ENCODE measurements at regions not wholly inside any gene's neighbourhood (a gene's known extent, or its start where the extent isn't known, plus 50 kb on each side); places are given as distances from the start of the nearest gene placed in this dataset.

DNA sequence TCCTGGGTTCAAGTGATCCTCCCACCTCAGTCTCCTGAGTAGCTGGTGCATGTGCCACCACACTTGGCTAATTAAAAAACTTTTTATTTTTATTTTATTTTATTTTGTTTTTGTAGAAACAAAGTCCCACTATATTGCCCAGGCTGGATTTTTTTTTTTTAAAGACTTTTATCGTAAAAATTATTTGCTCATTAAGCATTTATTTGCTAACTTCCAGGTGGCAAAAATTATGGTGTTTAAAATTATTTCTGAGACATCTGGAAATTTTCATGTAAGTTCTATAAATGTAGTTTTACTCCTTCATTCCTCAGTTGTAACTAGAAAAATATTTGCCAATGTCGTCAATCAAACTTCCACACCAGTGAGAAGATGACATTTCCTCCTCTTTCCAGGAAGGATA is 233.3 kb upstream of the DACH1 start:
- H3K9ac ChIP-seq (ENCODE audit: control insufficient read depth, insufficient read depth, low read length) = no peak overlapping the region
- DNase-seq (ENCODE audit: low read depth, low spot score) = no peak
- H3K36me3 ChIP-seq (ENCODE audit: control insufficient read depth in 2 of 2, insufficient read depth in 2 of 2, low read length in 1 of 2) = no peaks in the 10 kb centered on the region
- no peak for FAIRE-seq
- in situ Hi-C loops (cut with MboI) (no loop called here), intact Hi-C loops (cut with micrococcal nuclease; ENCODE audit: unreplicated experiment) (no loop called here)
- no peak for ATAC-seq
- RAD21 ChIA-PET (ENCODE audit: unreplicated experiment) = no interaction called here
- no peaks in the 10 kb centered on the region for H4K20me1 ChIP-seq (ENCODE audit: control insufficient read depth, insufficient read depth)
- H3K4me2 ChIP-seq (ENCODE audit: control insufficient read depth, insufficient read depth) = no peak overlapping the region
- no peaks in the 10 kb centered on the region for H3K4me1 ChIP-seq (ENCODE audit: control insufficient read depth, insufficient read depth, low read length)
- BruUV-seq (replicated peaks) = no TSS peak
- 0% methylated on average over 2 of the region's 2 CpGs for WGBS (ENCODE audit: insufficient coverage, insufficient replicate concordance, low lambda C conversion rate, missing lambda C conversion rate)
- TF ChIP-seq NFYA (IDR thresholded peaks at IDR 0.05; ENCODE audit: borderline replicate concordance, low read depth, low read length) = no peak
- TF ChIP-seq, protein P1, sequence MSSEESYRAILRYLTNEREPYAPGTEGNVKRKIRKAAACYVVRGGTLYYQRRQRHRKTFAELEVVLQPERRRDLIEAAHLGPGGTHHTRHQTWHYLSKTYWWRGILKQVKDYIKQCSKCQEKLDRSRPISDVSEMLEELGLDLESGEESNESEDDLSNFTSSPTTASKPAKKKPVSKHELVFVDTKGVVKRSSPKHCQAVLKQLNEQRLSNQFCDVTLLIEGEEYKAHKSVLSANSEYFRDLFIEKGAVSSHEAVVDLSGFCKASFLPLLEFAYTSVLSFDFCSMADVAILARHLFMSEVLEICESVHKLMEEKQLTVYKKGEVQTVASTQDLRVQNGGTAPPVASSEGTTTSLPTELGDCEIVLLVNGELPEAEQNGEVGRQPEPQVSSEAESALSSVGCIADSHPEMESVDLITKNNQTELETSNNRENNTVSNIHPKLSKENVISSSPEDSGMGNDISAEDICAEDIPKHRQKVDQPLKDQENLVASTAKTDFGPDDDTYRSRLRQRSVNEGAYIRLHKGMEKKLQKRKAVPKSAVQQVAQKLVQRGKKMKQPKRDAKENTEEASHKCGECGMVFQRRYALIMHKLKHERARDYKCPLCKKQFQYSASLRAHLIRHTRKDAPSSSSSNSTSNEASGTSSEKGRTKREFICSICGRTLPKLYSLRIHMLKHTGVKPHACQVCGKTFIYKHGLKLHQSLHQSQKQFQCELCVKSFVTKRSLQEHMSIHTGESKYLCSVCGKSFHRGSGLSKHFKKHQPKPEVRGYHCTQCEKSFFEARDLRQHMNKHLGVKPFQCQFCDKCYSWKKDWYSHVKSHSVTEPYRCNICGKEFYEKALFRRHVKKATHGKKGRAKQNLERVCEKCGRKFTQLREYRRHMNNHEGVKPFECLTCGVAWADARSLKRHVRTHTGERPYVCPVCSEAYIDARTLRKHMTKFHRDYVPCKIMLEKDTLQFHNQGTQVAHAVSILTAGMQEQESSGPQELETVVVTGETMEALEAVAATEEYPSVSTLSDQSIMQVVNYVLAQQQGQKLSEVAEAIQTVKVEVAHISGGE (CRISPR knock-in tag; IDR thresholded peaks at IDR 0.05) = no peak
- no peak for TF ChIP-seq MEF2A (IDR thresholded peaks at IDR 0.05; ENCODE audit: insufficient read depth, low read depth, low read length)
- no peak for TF ChIP-seq NR2C2 (IDR thresholded peaks at IDR 0.05; ENCODE audit: borderline replicate concordance, control insufficient read depth, insufficient read length, low read depth)
- TF ChIP-seq TARDBP (IDR thresholded peaks at IDR 0.05; ENCODE audit: borderline replicate concordance) = no peak
- TF ChIP-seq, protein P2, sequence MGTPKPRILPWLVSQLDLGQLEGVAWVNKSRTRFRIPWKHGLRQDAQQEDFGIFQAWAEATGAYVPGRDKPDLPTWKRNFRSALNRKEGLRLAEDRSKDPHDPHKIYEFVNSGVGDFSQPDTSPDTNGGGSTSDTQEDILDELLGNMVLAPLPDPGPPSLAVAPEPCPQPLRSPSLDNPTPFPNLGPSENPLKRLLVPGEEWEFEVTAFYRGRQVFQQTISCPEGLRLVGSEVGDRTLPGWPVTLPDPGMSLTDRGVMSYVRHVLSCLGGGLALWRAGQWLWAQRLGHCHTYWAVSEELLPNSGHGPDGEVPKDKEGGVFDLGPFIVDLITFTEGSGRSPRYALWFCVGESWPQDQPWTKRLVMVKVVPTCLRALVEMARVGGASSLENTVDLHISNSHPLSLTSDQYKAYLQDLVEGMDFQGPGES (IDR thresholded peaks at IDR 0.05) = no peak
- no peak for TF ChIP-seq ZZZ3 (IDR thresholded peaks at IDR 0.05; ENCODE audit: control insufficient read depth, insufficient read length, low read depth)
- no peak for TF ChIP-seq ZSCAN29 (IDR thresholded peaks at IDR 0.05)
- TF ChIP-seq ZNF687 (IDR thresholded peaks at IDR 0.05) = no peak
- no peak for TF ChIP-seq RB1 (IDR thresholded peaks at IDR 0.05; ENCODE audit: borderline replicate concordance)
- TF ChIP-seq TCF3 (IDR thresholded peaks at IDR 0.05; ENCODE audit: borderline replicate concordance, insufficient read depth, low read depth, low read length) = no peak
- TF ChIP-seq MXI1 (IDR thresholded peaks at IDR 0.05; ENCODE audit: low read depth, low read length) = no peak
- TF ChIP-seq YBX1 (IDR thresholded peaks at IDR 0.05) = no peak
- no peak for TF ChIP-seq CREM (IDR thresholded peaks at IDR 0.05; ENCODE audit: low read depth)
- TF ChIP-seq EGR1 (IDR thresholded peaks at IDR 0.05; ENCODE audit: borderline replicate concordance in 1 of 2, low read depth in 2 of 2, low read length in 2 of 2) = no peak
- no peak for TF ChIP-seq BMI1 (IDR thresholded peaks at IDR 0.05; ENCODE audit: borderline replicate concordance)
- no peak for TF ChIP-seq FOS (IDR thresholded peaks at IDR 0.05; ENCODE audit: borderline replicate concordance, extremely low read depth, insufficient read length)
- H3K27me3 ChIP-seq (replicated peaks in 1 of 2; ENCODE audit: control insufficient read depth in 2 of 2, insufficient read depth in 2 of 2, low read length in 1 of 2) = no peaks in the 10 kb centered on the region
- no peaks in the 10 kb centered on the region for H3K79me2 ChIP-seq (ENCODE audit: control insufficient read depth, insufficient read depth, low read length)
- CTCF ChIA-PET = no interaction called here
- H2AFZ ChIP-seq (ENCODE audit: control insufficient read depth, low read depth, low read length) = no peak overlapping the region
- no peak overlapping the region for H3K4me3 ChIP-seq
- H3K27ac ChIP-seq (ENCODE audit: control insufficient read depth, insufficient read depth) = no peak overlapping the region
- POLR2A ChIA-PET = no interaction called here
- no peaks in the 10 kb centered on the region for H3K9me3 ChIP-seq (replicated peaks; ENCODE audit: control insufficient read depth, insufficient read depth, low read length)
- SMC1A ChIA-PET (ENCODE audit: uncharacterized antibody, unreplicated experiment) = no interaction called here
